UCSD-AML1 (cell line): ENCODE measurements at regions not wholly inside any gene's neighbourhood (a gene's known extent, or its start where the extent isn't known, plus 50 kb on each side); places are given as distances from the start of the nearest gene placed in this dataset.

Experiments
- DNase-seq: peaks from one replicate; lab custom pipeline; 2025; ENCODE audit not compliant: unreplicated experiment; lab: John Stamatoyannopoulos, UW

DNA sequence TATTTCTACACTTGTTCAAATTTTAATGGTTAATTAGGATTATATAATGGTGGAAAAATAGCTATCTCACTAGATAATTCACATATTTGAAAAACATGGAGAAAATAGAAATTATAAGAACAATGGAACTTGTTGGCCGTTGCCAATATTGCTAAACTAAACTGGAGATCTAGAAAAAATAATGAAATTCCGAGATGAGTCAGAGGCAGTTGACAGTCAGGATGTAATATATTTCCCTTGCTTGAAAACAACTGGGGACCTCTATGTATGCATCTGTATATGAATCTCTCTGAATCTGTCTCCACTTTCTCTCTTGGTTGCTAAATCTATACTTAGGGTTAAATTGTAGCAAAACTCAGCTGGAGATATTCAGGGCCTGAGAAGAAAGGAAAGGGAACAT lies 1108.2 kb upstream of the GJE1 start:
- no peak for DNase-seq

DNA sequence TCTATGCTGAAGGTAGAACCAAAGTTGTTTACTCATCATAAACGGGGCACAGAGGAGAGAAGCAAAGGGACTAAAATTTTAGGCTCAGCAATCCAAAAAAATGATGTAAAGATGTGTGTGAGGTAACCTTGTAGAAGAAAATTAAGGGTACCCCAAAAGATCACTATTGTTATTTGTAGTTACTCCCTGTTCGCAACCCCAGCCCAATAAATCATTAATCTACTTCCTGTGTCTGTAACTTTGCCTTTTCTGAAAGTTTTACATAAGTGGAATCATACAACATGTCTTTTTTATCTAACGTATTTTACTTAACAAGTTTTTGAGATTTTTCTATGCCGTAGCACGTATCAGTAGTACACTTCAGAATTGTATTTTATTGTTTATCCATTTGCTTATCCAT lies 1114.8 kb upstream of the GJE1 start:
- no peak for DNase-seq

DNA sequence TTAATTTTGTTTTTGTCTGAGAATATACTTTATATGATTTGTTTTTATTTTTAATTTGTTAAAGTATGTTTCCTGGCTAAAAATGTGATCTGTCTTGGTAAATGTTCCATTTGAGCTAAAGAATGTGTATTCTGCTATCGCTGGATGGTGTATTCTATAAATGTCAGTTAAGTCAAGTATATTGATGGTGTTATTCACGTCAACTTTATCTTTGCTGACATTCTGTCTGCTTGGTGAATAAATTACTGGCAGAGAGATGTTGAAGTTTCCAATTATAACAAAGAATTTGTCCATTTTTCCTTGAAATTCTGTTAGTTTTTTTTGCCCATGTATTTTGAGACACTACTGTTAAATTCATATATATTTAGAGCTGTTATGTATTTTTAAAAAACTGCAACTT lies 1131.8 kb upstream of the GJE1 start:
- no peak for DNase-seq

DNA sequence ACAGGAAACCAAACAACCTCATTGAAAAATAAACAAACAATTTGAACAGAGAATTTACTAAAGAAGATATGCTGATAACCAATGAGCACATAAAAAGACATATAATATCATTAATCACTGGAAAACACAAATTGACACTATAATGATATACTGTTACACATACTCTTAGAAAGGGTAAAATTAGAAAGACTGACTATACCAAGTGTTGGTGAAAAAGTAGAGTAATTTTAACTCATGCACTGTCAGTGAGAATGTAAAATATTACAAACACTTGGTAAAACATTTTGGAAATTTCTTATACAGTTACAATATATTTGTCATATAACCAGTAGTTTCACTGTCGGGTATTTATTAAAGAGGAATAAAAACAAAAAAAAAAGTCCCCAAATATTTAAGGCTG lies 1139.2 kb upstream of the GJE1 start:
- DNase-seq = no peak

DNA sequence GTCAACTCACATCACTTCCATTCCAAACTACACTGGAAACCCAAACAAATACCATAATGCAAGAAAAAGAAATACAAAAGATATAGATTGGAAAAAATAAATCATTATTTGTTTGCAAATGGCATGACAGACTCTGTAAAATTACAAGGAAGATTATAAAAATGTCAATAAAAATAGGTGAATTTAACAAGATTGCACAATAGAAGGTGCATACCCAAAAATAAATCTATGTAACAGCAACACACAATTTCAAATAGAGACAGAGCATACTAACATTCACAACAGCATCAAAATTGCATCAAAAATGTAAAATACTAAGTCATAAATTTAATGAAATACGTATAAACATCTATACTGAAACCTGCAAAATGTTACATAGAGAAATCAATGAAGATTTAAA lies 1140.0 kb upstream of the GJE1 start:
- no peak for DNase-seq

DNA sequence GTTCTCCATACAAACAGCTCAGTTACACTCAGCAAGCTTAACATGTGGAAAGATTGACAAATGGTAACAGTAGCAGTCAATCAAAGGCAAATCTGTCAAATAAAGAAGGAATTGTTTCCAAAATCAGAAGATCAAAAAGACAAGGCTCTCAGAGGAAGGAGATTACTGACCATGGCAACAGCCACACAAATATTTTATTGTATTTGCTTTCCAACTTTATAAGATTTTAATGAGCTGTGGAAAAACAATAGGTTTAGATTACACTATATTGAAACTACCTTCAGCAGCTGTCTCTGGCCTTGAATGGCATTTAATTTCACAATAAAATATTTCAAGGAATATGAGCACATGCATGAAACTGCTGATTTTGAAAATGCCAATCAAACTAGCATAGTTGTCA lies 1143.9 kb upstream of the GJE1 start:
- DNase-seq = no peak

DNA sequence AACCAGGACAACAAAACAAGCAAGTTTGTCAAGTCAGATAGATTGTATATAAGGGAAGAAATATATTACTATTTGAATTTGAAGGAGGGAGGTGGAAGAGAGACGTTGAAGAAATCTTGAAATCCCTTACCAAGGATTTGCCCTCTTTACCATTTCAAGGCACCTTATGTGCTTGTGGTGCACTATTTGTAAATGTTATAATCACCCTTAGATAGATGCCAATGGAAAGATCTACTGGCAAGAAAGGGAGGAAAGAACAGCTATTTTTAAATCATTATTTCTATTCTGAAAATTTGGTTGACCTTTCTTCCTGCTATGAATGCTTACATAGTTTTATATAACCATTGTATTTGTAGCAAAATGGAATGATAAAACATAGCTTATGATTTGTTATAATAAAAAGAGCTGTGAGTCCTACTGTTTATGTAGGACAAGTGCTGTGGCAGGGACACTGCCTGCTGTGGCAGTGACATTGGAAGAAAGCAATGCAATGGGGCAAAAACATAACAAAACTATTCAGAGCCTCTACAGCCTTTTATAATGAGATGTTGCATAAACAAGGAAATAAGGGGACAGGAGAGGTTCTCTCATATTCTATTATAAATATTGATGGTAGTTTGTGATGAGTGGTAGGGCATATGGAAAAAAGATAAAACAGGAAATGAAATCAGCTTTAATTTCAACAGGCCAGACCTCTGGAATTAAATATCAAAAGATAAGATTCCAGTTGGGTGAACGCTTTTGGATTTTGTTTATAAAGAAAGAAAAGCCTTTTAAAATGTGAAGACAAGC lies 1145.2 kb upstream of the GJE1 start:
- no peak for DNase-seq

DNA sequence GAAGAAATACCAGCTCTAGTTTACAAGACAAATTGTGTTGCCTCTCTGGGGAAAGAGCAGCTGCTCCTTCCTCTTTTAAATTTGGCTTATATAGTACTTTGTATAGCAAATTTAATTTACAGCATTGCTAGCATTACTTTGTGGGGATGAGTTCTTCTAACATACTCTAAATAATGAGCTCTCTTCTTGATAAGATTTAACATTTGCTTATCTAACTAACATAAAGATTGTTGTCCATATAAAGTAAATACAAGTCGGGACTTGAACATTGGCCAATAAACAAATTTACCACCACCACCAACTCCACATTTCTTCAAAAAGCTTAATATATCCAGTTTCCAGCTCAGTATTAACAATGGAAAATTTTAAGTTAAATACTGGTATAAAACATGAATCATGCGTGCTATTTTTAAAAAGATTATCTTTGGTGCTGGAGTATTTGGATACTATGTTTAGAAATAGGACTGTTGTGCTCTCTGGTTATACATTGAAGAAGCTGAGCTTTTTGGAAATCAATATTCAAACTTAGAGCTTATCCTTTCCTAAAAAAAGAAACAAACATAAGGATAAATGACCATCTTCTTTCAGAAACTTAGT lies 1146.9 kb upstream of the GJE1 start:
- no peak for DNase-seq

DNA sequence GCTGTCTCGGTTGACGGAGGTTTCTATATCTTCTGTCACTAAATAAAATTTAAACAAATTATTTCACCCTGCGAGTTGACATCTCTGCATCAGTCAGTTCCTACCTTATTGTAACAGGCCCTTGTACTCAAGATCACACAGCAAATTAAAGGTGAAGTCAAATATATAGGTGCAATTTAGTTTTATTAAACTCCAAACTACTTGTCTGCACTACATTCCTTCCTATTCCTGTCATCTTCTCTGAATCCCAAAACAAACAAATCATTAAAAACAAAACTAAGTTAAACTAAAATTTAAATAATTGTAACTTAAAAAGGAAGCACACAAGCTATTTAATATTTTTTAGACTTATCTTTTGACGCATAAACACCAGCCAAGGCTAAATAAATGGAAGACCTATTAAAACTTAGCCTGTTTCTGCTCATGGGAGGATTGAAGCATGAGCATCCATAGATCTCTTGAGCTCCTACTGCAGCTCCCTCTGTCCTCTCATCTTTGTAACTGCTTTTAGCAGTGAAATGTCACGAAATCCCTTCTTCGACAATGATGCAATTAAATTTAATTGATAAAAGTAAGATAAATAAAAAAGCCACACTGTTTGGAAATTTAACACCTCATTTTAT lies 1152.3 kb upstream of the GJE1 start:
- no peak for DNase-seq

DNA sequence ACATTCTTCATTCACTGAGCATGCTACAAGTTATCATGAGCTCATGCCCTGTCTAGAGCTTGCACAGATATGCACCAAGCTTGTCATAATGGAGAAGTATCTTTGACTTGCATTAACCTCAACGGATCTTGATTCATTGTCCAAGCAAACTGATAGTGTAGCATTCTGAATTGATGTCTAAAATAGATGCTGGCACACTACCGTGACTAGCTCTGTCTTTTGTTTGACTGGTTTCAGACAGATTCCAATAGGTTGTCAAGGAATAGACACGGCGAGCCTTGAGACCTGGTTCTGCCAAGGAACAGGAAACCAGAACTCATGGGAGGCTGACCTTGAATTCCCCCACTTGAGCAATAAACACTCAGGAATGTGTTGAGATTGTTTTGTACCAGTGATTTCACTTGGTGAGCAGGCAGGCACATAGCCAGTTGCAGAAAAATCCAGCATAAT lies 1153.1 kb upstream of the GJE1 start:
- no peak for DNase-seq

DNA sequence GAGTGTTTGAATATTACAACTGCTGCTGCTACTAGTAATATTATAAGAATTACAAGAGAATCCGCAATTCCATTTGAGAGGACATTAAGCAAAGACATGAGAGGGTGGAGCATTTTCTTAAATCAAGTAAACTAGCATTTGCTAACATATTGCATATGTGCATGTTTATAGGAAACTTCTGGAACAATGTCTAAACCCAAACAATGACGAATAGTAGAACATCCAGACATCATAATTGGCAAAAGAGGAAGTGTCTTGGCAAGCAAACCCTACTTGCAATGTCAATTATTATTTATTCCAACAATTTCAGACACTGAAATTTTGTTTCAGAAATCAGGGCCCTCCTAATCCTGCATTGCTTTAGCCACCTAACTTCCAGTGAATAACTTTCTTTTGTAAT lies 1155.3 kb upstream of the GJE1 start:
- no peak for DNase-seq

DNA sequence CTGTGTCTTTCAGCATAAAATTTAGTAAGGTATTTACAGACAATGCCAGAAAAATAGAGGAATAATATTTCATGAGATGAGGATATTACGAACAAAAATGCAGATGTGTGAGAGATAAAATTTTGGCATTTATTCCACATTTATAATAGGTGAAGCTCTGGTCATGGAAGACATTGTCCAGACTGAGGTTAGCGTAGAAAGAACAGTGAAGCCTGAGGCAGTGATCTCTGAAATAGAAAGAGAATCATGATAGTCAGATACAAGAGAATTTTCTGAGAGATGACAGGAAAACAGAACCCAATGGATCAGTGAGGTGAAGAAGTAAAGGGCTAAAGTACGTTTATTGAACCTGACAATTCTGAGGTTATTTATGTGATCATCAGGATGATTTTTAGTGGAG lies 1155.9 kb upstream of the GJE1 start:
- no peak for DNase-seq

DNA sequence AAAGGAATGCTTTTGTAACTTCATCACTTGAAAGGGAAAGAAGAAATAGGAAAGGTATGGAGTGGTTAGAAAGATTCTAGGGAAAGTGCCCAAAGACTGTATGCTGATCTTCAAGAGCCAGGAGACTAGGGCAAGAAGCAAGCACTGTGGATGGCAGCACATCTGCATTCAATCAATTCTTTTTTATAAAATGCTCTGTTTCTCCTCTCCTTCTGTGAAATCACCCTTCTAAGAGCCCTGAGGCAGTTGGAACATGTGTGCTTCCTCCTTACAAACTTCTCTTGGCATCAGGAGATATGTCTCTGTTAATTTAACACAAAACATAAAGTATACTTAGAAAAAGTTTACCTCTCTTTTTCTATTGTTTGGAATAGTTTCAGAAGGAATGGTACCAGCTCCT lies 1162.2 kb upstream of the GJE1 start:
- DNase-seq = no peak

DNA sequence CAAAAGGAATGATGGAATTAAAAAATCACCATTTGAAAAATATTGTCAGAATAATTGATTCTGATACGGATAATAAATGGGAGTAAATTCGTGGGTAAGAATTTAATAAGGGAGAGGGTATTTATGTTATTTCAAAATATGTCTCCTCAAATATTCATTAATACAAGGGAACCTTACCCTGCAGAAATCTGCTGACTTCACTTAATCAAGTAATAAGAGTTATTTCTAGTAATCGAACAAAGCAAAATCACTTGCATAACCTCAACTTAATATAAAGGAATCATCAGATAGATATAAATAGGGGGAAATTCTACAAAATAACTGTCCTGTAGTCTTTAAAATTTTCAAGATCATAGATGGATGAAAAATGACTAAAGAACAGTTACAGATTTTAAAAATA lies 1164.7 kb upstream of the GJE1 start:
- DNase-seq = no peak

DNA sequence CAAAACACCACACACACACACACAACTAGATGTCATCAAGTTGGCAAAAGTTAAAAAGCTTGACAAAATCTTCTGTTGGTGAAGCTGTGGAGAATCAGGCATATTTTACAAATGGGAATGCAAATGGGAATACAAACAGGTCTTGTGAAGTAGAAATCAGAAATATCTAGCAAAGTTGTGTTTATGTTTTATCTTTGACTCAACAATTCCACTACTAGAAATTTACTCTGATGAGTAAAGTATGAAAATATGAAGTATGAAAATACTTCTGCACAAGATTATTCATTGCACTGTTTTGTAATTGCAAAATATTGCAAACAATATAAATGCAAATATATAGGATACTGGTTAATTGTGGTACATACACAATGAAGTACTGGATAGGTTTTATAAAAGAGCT lies 1166.0 kb upstream of the GJE1 start:
- no peak for DNase-seq

DNA sequence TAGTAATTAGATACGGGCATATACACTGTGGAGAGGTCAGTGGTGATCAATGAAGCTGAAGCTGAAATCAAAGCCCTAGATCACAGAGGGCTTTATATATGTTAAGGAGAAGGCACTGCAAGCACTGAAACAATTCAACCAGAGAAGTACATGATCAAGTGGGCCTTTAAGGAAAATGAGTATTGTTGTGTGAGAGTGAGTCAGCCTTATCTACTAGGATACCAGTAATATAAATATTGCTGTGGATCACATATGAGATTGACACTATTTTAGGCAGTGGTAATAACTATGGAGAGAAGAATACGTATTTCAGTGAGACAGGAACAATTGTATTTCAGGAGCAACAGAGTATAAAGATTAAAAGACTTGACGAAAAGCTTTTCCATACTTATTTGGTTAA lies 1172.2 kb upstream of the GJE1 start:
- DNase-seq = no peak

DNA sequence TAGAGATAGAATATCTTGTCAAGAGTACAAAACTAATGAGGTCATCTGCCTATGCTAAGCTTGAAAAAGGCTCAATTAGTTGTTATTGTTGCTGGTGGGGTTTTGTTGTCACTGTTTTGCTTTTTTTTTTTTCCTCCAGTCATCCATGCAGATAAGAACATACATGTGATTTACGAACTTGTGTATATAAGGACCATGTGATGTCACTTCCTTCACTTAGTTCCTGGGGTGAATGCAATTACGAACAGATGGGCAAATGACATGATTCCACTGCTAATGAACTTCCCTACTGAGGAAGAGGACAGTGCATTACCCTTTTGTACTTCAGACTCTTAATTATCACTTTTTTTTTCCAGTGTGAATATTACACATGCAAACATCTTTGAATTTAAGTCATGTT lies 1175.3 kb upstream of the GJE1 start:
- no peak for DNase-seq

DNA sequence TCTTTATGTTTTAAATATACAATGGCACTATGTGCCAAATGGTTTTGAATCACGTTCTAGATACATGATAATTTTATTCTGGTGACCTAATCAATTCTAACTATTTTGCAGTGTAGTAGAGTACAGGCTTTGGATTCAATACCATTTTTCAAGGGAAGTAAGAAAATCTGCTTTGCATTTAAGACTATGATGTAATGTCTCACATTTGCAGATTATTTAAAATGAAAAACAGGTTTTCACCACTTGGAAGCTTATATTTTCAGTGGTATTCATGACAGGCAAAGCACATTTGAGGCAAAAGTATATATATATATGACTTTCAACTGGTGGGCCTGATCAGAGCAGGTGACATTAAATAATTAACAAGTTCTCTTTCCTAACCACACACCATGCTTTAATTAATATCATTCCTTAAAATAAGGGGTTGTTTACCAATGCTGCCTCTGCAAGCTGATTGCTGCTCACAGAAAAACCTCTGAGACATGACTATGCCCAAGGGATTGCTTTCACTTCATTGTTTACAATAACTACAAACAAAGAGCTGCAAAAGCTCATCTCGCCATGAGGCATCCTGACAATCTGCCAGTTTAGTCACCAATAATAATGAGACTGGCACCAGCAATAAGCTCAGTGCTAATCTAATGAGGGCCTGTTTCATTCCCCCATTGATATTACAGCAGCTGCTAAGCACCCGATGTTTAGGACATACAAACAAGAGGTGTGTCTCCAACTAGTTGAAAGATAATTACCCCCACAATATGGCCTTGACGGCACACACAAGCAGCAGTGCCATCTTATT lies 1176.0 kb upstream of the GJE1 start:
- DNase-seq = no peak

DNA sequence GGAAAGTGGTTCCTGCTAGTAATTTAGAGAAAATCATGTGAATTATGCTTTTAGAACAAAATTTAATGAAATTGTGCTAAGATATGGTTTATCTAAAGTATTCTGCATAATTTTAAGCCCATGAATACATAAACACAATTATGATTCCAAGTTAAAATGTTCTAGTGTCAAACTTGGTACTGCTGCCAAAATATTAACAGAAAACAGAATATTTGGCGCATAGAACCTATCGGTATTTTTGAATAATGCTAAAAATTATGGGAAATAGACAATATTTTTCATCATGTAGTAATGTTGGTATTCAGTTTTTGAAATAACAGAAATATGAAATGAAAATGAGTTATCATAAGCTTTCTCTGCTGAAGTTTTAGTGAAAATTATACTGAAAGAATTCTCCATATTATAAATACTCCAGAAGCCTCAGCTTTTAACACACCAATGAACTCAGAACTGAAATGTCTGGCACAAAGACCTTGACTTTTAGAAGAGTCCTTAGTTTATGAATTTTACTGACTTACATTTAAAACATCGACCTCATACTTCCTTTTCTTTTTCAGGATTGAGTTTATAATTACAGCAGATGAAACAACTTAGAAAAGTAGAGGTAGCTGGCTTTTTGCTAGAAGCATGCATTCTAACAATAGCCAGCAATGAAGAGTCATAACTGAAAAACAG lies 1192.3 kb upstream of the GJE1 start:
- no peak for DNase-seq

DNA sequence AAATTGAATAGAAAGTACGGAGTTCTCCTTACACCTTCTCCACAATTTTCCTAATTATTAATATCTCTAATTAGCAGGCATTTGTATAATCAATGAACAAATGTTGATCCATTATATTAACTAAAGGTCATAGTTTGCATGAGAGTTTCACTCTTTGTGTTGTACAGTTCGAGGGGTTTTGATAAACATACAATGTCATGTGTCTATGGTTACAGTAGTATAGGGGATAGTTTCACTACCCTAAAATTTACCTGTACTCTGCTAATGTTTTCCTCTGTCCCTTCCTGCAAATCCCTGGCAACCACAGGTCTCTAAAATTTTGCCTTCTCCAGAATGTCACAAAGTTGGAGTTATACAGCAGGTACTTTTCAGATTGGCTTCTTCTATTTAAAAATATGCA lies 1199.8 kb upstream of the GJE1 start:
- DNase-seq = no peak

DNA sequence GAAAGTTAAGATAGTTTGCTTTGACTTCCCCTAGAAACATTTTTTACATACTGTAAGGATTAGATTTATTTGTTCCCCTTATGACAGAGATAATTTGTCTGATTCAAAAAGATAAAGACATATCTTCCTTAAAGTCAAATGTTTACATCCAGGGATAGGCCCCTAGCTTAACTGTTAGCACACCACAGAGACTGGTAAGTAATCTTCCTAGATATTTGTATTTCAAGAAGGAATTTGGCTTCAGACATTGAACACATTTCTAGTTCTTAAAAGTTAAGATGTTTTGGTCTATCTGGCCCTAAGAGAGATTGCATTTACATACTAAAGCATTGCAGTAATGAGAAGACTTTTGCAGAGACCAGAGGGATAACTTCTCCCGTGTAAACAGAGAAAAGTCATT lies 1201.1 kb upstream of the GJE1 start:
- DNase-seq = no peak
